ENCODE measurements at regions not wholly inside any gene's neighbourhood (a gene's known extent, or its start where the extent isn't known, plus 50 kb on each side); places are given as distances from the start of the nearest gene placed in this dataset.

DNA sequence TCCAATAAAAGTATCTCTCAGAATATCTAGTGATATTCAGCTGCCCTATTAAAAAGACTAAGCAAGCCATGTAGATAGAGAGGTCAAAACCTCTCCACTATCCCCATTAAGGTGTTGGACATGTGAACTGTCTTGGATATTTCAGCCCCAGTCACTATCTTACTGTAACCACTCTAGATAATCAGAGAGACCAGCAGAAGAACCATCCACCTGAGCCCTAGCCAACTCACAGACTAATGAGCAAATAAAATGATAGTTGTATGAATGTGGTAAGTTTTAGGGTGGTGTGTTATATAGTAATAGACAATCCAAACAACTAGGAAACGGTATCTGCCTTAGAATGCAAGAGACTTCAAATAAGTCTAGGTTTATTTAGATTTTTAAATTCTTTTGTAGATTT, 268.6 kb upstream of the KLF14 start:
- no peak for DNase-seq

GRCh38 chr7:131003634-131004033, 269.6 kb upstream of the KLF14 start:
- no peak for DNase-seq

DNA sequence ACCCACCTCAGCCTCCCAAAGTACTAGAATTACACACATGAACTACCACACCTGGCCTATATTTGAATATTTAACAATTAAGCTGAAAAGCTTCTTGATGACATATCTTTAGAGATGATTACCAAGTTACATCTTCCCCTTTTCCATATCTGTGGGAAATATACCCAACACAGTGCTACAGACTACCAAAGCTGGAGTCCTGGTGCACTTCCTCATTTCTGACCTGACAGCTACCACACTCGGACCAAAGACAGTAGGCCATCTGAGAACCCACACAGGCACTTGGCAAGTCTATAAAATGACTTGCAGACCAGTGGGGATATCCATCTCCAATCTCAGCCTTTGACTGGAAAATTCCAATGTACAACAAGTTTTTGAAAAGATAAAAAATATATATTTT, 270.4 kb upstream of the KLF14 start:
- DNase-seq: no peak

DNA sequence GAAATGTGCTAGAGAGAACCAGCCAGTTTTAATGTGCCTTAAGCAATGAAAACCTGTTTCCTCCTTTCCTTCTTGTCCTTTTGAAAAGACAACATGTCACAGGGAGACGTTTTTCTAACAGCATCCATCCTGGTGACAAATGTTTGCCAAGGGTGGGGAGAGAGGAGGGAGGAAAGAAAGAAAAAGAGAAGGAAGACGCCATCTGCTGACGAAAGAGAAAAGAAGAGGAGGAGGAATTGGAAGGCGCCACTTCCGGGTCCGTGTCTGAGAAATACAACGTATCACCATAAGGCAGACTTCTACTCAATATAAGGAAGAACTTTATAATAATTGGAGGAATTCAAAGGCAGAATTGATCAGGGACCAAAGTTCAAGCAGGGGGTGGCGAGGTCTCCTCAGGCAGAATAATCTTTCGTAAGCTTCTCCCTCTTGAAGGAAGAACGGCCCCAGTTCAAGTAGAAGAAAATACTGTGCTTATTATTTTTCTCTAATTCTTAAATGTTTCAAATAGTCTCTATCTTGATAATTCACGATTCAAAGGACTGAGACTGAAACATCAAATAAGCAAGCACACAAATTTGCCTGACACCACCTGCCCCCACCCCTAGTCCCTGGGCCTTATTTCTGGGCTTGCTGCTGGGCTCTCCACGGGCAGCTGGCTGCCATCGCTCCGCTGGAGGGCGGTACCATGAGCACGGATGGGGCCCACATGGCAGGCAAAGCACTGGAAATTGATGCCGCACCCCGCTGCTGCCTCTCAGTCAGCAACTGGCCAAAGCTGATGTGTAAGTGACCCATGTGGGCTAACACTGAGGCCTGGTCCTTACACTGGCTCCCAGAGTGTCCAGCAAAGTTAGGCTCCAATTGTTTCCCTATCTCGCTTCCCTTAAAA, 273.7 kb upstream of the KLF14 start:
- DNase-seq: peak; percentile 75

- peak; percentile 36 for DNase-seq
Measured at GRCh38 chr7:131008840-131009711, 275.1 kb upstream of the KLF14 start.

DNA sequence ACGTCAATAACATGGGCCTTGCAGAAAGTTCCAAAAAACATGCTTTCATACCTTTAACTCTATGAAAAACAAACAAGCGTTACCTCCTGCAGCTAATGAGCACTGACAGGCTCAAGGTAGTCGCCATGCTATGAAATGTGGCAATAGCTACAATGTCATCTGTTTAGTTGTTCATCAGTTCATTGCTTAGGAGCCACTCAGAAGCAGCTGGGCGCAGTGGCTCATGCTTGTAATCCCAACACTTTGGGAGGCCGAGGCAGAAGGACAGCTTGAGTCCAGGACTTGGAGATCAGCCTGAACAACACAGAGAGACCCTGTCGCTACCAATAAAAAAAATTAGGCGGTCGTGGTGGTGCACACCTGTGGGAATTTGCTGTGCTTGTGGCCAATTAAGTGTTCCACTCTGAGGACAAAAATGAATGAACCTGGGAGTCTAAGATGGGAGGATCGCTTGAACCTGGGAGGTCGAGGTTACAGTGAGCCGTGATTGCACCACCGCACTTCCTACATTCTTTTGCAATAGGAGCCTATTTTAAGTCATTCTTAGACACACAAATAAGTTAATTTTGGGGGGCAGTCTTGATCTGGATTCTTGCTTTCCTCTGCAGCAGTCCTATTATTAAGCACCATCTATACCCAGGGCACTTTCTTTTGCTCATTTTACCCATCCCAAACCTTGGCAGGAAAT, 276.2 kb upstream of the KLF14 start:
- no peak for DNase-seq

DNA sequence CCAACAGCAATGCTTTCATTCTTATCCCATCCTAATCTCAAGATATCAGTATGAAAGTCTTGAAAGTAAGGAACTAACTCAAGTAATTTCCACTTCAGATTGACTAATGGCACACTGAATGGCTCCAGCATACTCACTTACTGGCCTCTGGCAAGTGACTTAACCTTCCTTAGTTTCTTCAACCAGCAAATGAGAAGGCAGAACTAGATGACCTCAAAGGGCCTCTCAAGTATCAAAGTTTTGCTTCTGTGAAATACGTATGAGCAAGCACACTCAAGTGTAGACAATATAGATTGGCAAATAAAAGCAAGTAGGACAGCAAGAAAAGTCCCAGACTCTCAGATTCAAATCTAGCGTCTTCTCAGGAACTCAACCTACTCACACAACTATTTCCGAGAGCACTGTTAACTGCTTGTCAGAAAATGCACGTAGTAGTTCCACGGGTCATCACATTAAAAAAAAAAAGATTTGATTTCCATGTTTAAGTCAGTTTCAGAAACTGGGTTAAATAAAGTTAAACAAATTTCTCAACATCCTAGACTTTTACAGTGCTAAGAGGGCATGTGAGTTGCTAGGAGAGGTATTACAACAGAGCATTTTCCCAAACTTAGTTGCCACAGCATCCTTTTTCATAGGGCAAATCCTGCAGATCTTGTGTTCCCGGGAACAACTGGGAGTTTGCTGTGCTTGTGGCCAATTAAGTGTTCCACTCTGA, 276.9 kb upstream of the KLF14 start:
- no peak for DNase-seq

- DNase-seq: no peak
Measured at GRCh38 chr7:131011432-131011742, 277.4 kb upstream of the KLF14 start.

DNA sequence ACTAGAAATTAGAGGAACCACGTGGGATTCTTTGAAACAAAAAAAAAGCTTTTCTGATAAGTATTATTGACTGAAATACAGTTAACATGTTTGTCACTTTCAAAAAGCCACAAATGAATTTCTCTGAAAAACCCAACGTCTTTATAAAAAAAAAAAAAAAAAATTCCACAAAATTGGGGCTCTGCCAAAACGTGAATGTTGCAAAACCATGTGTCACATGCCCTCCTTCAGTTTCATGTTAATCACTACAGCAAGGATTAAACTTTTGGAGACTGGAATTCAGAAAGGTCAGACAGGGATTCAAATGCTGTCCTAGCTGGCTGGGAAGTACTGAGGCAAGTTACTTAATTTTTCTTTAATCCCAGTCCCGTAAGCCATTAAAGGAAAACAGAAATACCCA, 278.0 kb upstream of the KLF14 start:
- peak; percentile 34 for DNase-seq

DNA sequence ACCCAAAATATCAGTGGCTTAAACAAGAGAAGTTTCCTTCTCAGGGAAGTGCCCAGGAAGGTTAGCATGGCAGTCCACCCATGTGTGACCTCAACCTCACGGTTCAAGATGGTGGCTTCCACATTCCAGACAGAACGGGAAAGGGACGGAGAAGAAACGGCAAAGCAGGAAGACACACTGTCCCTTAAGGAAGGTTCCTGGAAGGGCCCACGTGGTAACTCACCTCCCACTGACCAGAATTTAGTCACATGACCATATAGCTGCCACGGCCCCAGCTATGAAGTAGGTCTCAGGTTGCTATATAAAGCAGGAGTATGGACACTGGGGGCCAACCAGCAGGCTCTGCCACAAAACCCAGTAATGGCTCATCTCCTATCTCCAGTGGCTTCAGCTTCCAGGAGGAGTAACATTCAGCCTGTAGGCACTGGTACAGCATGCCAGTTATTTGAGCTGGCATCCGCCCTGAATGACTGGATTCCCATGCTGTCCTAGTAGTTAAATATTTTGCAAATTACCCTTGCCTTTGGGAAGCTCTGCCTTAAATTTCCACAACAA, 278.5 kb upstream of the KLF14 start:
- DNase-seq: no peak

DNA sequence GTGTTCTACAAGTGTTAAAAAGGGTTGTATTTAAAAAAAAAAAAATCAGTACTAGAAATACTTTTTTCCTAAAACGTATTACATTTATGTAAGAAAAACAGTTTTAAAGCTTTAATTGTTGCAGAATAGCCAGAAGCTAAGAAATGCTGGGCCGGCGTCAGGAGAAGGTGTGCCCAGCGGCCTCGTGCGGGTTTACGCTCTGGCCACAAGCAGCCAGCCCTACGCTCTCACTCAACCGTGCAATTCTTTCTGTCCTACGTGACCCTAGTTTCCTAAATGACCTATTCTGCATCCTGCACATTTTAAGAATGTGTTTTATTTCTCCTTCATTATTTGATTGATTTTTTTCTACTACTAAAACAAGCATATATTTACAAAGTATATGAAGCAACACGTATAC, 279.7 kb upstream of the KLF14 start:
- peak; percentile 25 for DNase-seq

DNA sequence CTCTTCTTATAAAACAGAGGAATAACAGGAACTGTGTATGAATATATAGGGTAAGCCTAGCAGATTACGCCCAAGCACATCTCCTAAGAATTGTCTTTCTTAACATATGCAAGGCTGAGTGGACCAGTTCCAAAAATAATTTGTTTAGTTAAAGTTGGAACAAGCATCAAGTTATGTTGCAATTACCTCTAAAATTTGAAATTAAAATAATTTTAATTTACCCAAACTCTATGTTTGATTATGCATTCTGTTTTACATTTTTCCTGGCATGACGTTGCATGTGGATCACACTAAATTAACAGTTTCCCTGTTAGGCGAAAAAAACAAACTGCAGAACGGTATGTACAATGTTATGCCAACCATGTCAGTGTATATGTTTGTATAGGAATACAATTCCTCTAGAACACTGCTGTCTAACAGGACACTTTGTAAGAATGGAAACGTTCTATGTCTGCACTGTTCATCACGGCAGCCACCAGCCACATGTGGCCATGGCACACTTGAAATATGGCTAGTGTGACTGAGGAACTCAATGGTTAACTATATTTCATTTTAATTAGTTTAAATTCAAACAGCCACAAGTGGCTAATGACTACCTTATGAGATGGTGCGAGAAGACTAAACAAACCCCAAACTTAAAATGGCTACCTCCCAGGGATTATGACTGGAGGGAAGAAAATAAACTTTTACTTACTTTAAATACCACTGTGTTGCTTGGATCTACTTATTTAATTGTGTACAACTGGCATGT, 281.1 kb upstream of the KLF14 start:
- DNase-seq: no peak

- no peak for DNase-seq
Measured at GRCh38 chr7:131015657-131015958, 281.6 kb upstream of the KLF14 start.

GRCh38 chr7:131016230-131016629, 282.2 kb upstream of the KLF14 start:
- DNase-seq: no peak

- no peak for DNase-seq
Measured at GRCh38 chr7:131019351-131019750, 285.3 kb upstream of the KLF14 start.

DNA sequence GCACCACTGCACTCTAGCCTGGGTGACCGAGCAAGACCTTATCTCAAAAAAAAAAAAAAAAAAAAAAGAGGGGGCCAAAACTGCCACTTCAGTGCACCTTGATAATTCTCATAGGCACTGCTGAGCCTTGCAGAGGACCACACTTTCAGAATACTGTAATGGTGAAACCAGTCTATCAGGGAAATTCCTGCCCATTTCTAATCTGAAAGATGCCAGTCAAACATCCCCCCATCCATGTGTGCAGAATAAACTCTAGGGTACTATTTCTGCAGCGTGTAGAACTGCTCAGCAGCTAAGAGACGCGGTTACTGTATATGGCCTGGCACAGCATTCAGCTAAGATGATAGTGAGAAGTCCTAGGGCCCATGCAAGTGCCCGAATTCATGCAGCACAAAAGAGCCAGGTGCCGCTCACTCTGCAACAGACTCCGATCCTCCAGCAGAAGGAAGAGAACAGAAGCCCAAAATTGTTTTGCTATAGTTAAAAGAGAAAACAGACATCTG, 286.8 kb upstream of the KLF14 start:
- no peak for DNase-seq

GRCh38 chr7:131021460-131021859, 287.5 kb upstream of the KLF14 start:
- no peak for DNase-seq

DNA sequence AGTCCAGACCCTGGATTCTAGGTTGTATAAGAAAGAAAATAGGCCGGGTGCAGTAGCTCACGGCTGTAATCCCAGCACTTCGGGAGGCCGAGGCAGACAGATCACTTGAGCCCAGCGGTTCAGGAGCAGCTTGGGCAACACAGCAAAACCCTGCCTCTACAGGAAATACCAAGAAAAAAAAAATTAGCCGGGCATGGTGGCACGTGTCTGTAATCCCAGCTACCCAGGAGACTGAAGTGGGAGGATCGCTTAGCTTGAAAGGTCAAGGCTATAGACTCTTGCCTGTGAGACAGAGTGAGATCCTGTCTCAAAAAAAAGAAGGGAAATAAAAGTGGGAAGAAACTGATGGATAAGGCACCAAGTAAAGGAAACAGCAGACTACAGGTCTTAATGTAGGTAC, 287.9 kb upstream of the KLF14 start:
- no peak for DNase-seq

DNA sequence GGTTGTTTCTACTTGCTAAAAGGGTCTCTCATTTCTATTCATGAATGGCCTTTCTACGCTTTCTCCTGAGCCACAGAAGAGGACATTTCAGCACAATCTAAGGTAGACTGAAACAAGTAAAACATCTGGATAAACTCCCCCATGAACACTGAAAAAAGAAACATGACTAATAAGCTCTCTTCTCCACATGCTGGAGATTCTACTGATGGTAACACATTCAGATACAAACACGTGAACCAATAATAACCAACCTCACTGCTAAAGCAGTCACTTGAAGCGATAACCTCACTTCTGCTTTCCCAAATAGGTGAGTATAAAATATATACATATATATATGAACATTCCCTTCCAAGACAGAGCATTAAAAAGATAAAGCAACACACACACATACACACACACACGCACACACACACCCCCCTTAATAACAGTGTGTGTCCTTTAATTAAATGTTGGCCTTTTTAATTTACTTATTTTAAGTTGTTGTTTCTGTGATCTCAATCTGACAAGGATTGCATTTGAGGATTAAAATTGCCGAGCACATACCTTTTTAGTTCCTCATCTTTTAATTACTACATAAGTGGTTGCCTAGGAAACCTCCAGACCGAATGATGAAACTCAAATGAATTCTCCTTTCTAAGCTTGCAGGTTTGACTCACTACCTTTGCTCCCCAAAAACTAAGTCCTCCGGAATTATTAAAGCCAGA, 292.4 kb upstream of the KLF14 start:
- peak; percentile 26 for DNase-seq

DNA sequence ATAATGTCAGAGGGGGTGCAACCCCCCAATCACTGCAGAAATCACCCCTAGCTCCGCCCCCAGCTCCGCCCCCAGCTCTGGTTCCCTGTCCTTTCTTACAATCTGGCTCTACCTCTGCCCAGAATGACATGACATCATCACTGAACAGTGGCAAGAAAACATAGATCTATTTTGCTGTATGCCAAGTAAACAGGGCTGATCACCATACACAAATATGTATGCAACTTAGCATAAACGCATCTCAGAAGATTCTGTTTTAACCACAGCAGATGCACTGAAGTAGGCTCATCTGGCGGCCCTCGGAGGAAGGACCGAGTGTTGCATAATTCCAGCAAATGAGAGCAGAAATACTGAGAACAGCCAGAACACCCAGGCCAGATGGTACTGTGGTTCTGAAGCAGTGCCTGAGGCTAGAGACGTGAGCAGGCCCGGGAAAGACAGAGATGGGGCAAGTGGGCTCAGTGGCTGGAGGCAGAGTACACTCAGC, 293.3 kb upstream of the KLF14 start:
- DNase-seq: no peak

DNA sequence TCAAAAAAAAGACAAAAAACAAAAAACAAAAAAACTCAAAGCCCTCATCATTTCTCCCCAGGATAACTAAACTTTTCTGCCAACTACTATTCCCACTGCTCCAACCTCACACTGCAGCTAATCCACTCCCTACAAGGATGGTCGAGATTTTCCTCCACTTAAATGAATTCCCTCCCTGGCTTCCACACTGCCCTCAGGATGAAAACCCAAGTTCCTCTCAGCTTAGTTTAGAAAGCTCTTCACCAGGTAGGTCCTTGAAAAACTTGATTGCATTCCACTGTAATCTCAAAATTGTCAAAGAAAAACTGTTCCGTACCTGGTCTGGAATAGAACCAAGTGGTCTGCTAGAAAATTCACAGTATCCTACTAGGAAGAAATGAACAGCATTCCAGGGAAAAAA, 294.3 kb upstream of the KLF14 start:
- DNase-seq: no peak

Measured in kidney glomerular epithelial cell (primary cell).